ENCODE measurements at regions not wholly inside any gene's neighbourhood (a gene's known extent, or its start where the extent isn't known, plus 50 kb on each side); places are given as distances from the start of the nearest gene placed in this dataset.
"Not testable (repeated sequence)": the region's sequence is repeated elsewhere in the genome, so short reads cannot be mapped to it uniquely, and the experiment has no call there.

DNA sequence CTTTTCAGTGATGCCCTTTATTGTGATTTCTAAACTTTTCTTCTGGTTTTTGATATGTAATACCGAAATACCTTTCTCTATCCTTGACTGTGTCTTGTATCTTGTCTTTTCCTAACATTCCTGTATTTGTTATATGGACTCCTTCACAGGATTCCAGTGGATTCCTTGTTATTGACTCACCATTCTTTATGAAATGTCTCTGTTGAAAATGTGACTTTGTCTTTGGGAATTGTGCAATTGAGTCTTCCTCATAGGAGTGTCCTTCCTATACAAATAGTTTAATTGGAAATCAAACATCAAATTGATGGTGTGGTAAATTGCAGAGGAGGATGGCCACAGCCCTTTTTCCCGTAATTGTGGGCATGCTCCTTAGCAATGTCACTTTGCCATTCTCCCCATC, 296.6 kb upstream of the KITLG start:
- no peak overlapping the region for H3K27ac ChIP-seq (ENCODE audit: low read depth, low read length)
- H3K36me3 ChIP-seq (ENCODE audit: control insufficient read depth, insufficient read depth, low read length), result no peaks in the 10 kb centered on the region
- H3K4me3 ChIP-seq (ENCODE audit: low read depth, low read length), result no peak overlapping the region
- no peaks in the 10 kb centered on the region for H3K27me3 ChIP-seq (ENCODE audit: control insufficient read depth, insufficient read depth, low read length)
- no peaks in the 10 kb centered on the region for H3K9me3 ChIP-seq (ENCODE audit: control insufficient read depth, insufficient read depth, low read length)
- no peak overlapping the region for H3K9ac ChIP-seq (ENCODE audit: low read depth, low read length)
- 0 out of 2 replicates have a peak, but pooled peaks cover 2% of the 10 kb centered on the region for H3K4me1 ChIP-seq (ENCODE audit: control insufficient read depth, insufficient read depth, low read length)

GRCh38 chr12:88870000-88870737, 289.9 kb upstream of the KITLG start:
- Histone ChIP-seq H3K9ac (ENCODE audit: low read depth, low read length) (no peak overlapping the region), H3K4me1 (ENCODE audit: control insufficient read depth, insufficient read depth, low read length) (0 out of 2 replicates have a peak, but pooled peaks cover 2% of the 10 kb centered on the region), H3K36me3 (ENCODE audit: control insufficient read depth, insufficient read depth, low read length) (no peaks in the 10 kb centered on the region), H3K27me3 (ENCODE audit: control insufficient read depth, insufficient read depth, low read length) (no peaks in the 10 kb centered on the region), H3K9me3 (ENCODE audit: control insufficient read depth, insufficient read depth, low read length) (no peaks in the 10 kb centered on the region), H3K27ac (ENCODE audit: low read depth, low read length) (no peak overlapping the region), H3K4me3 (ENCODE audit: low read depth, low read length) (no peak overlapping the region)

GRCh38 chr12:88868050-88868449, 287.8 kb upstream of the KITLG start:
- no peak overlapping the region for H3K4me3 ChIP-seq (ENCODE audit: low read depth, low read length)
- no peaks in the 10 kb centered on the region for H3K36me3 ChIP-seq (ENCODE audit: control insufficient read depth, insufficient read depth, low read length)
- H3K9me3 ChIP-seq (ENCODE audit: control insufficient read depth, insufficient read depth, low read length), result no peaks in the 10 kb centered on the region
- no peak overlapping the region for H3K27ac ChIP-seq (ENCODE audit: low read depth, low read length)
- no peaks in the 10 kb centered on the region for H3K27me3 ChIP-seq (ENCODE audit: control insufficient read depth, insufficient read depth, low read length)
- peaks cover 9% of the 10 kb centered on the region for H3K4me1 ChIP-seq (ENCODE audit: control insufficient read depth, insufficient read depth, low read length)
- no peak overlapping the region for H3K9ac ChIP-seq (ENCODE audit: low read depth, low read length)

GRCh38 chr12:88867510-88867909, 287.2 kb upstream of the KITLG start:
- Histone ChIP-seq H3K27ac (ENCODE audit: low read depth, low read length) (no peak overlapping the region), H3K9me3 (ENCODE audit: control insufficient read depth, insufficient read depth, low read length) (no peaks in the 10 kb centered on the region), H3K4me1 (ENCODE audit: control insufficient read depth, insufficient read depth, low read length) (peaks cover 14% of the 10 kb centered on the region), H3K27me3 (ENCODE audit: control insufficient read depth, insufficient read depth, low read length) (no peaks in the 10 kb centered on the region), H3K36me3 (ENCODE audit: control insufficient read depth, insufficient read depth, low read length) (no peaks in the 10 kb centered on the region), H3K4me3 (ENCODE audit: low read depth, low read length) (no peak overlapping the region), H3K9ac (ENCODE audit: low read depth, low read length) (no peak overlapping the region)

DNA sequence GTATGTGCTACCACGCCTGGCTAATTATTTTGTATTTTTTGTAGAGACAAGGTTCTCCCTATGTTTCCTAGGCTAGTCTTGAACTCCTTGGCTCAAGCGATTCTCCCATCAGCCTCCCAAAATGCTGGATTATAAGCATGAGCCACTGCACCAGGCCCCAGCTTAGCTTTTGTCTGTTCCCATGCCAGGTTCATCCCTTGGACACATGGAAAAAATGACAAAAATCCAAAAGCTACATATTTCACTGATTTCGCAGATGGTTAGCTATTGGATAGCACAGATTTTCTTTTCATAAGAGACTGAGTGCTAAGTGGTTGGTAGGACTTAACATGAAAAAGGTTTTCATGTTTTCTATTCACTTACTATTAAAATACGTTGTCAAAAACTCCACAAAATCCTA, 286.6 kb upstream of the KITLG start:
- no peak overlapping the region for H3K27ac ChIP-seq (ENCODE audit: low read depth, low read length)
- H3K4me3 ChIP-seq (ENCODE audit: low read depth, low read length), result no peak overlapping the region
- H3K36me3 ChIP-seq (ENCODE audit: control insufficient read depth, insufficient read depth, low read length), result no peaks in the 10 kb centered on the region
- H3K9ac ChIP-seq (ENCODE audit: low read depth, low read length), result no peak overlapping the region
- no peaks in the 10 kb centered on the region for H3K9me3 ChIP-seq (ENCODE audit: control insufficient read depth, insufficient read depth, low read length)
- peaks cover 16% of the 10 kb centered on the region for H3K4me1 ChIP-seq (ENCODE audit: control insufficient read depth, insufficient read depth, low read length)
- H3K27me3 ChIP-seq (ENCODE audit: control insufficient read depth, insufficient read depth, low read length), result no peaks in the 10 kb centered on the region

DNA sequence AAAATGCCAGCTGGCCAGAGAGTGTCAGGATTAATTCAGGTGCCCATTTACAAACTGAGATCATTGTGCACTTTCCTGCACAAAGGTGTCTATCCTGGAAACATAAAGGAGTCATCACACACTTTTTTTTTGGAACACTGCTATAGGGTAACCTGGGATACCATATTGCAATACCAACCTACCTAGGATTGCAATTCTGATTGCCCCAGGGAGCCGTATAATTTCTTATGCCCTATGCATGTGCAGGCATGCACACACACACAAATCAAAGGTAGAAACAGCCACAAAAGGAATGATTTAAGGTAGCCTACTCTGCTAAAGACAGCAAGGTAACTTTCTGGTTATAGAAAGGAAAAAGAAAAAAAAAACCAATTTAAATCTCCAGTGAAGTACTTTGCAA, 285.3 kb upstream of the KITLG start:
- Histone ChIP-seq H3K4me3 (ENCODE audit: low read depth, low read length) (no peak overlapping the region), H3K9me3 (ENCODE audit: control insufficient read depth, insufficient read depth, low read length) (no peaks in the 10 kb centered on the region), H3K36me3 (ENCODE audit: control insufficient read depth, insufficient read depth, low read length) (no peaks in the 10 kb centered on the region), H3K27ac (ENCODE audit: low read depth, low read length) (no peak overlapping the region), H3K27me3 (ENCODE audit: control insufficient read depth, insufficient read depth, low read length) (no peaks in the 10 kb centered on the region), H3K4me1 (ENCODE audit: control insufficient read depth, insufficient read depth, low read length) (peaks cover 16% of the 10 kb centered on the region), H3K9ac (ENCODE audit: low read depth, low read length) (no peak overlapping the region)

DNA sequence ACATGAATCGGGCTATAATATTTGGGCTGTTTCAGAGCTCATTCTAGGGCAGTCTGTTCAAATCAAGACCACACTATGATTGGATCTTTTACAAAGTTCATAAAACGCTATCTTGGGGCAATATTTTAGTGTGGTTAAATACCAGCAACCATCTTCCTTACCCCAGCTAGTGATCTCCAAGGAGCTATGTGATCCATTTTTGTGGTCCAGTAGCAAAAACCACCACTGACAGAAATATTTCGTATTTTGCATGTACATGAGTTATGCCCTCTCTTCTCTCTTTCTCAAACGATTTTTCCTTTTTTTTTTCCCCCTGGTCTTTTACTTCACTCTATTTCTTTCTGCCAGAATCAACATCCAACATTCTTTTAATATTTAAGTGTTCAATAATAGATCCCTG, 280.6 kb upstream of the KITLG start:
- Histone ChIP-seq H3K9me3 (ENCODE audit: control insufficient read depth, insufficient read depth, low read length) (no peaks in the 10 kb centered on the region), H3K27ac (ENCODE audit: low read depth, low read length) (no peak overlapping the region), H3K36me3 (ENCODE audit: control insufficient read depth, insufficient read depth, low read length) (no peaks in the 10 kb centered on the region), H3K4me1 (ENCODE audit: control insufficient read depth, insufficient read depth, low read length) (peaks cover 16% of the 10 kb centered on the region), H3K4me3 (ENCODE audit: low read depth, low read length) (no peak overlapping the region), H3K9ac (ENCODE audit: low read depth, low read length) (no peak overlapping the region), H3K27me3 (ENCODE audit: control insufficient read depth, insufficient read depth, low read length) (no peaks in the 10 kb centered on the region)

DNA sequence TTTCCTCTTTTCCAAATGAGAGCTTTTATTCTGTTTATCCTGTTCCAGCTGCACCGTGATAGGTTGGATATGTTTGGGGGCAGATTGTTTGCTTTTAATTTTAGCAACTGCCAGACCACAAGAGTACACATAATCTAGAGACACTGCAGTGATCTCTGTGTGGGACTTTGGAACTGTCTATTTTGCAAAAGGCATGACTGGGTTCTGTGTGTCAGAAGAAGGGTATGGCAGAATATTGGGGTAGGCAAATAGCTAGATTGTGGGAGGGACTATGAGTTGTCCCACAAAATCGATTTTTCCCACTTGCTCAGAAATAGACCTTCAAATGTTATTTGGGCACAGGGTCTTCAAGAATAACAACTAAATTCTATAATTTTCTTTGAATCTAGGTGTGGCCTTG, 275.9 kb upstream of the KITLG start:
- Histone ChIP-seq H3K36me3 (ENCODE audit: control insufficient read depth, insufficient read depth, low read length) (no peaks in the 10 kb centered on the region), H3K9me3 (ENCODE audit: control insufficient read depth, insufficient read depth, low read length) (no peaks in the 10 kb centered on the region), H3K27ac (ENCODE audit: low read depth, low read length) (no peak overlapping the region), H3K9ac (ENCODE audit: low read depth, low read length) (no peak overlapping the region), H3K4me1 (ENCODE audit: control insufficient read depth, insufficient read depth, low read length) (no peaks in the 10 kb centered on the region), H3K4me3 (ENCODE audit: low read depth, low read length) (no peak overlapping the region), H3K27me3 (ENCODE audit: control insufficient read depth, insufficient read depth, low read length) (no peaks in the 10 kb centered on the region)

GRCh38 chr12:88855301-88855700, 275.0 kb upstream of the KITLG start:
- H3K27me3 ChIP-seq (ENCODE audit: control insufficient read depth, insufficient read depth, low read length), result no peaks in the 10 kb centered on the region
- no peaks in the 10 kb centered on the region for H3K36me3 ChIP-seq (ENCODE audit: control insufficient read depth, insufficient read depth, low read length)
- no peaks in the 10 kb centered on the region for H3K9me3 ChIP-seq (ENCODE audit: control insufficient read depth, insufficient read depth, low read length)
- no peak overlapping the region for H3K4me3 ChIP-seq (ENCODE audit: low read depth, low read length)
- no peak overlapping the region for H3K27ac ChIP-seq (ENCODE audit: low read depth, low read length)
- H3K4me1 ChIP-seq (ENCODE audit: control insufficient read depth, insufficient read depth, low read length), result no peaks in the 10 kb centered on the region
- no peak overlapping the region for H3K9ac ChIP-seq (ENCODE audit: low read depth, low read length)

- Histone ChIP-seq H3K9ac (ENCODE audit: low read depth, low read length) (no peak overlapping the region), H3K27me3 (ENCODE audit: control insufficient read depth, insufficient read depth, low read length) (no peaks in the 10 kb centered on the region), H3K27ac (ENCODE audit: low read depth, low read length) (no peak overlapping the region), H3K4me3 (ENCODE audit: low read depth, low read length) (no peak overlapping the region), H3K9me3 (ENCODE audit: control insufficient read depth, insufficient read depth, low read length) (no peaks in the 10 kb centered on the region), H3K36me3 (ENCODE audit: control insufficient read depth, insufficient read depth, low read length) (no peaks in the 10 kb centered on the region), H3K4me1 (ENCODE audit: control insufficient read depth, insufficient read depth, low read length) (no peaks in the 10 kb centered on the region)
Measured at GRCh38 chr12:88854260-88854659, 274.0 kb upstream of the KITLG start.

DNA sequence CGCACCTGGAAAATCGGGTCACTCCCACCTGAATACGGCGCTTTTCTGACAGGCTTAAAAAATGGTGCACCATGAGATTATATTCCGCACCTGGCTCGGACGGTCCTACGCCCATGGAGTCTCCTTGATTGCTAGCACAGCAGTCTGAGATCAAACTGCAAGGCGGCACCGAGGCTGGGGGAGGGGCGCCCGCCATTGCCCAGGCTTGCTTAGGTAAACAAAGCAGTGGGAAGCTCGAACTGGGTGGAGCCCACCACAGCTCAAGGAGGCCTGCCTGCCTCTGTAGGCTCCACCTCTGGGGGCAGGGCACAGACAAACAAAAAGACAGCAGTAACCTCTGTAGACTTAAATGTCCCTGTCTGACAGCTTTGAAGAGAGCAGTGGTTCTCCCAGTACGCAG, 267.0 kb upstream of the KITLG start:
- H3K27me3 ChIP-seq (ENCODE audit: control insufficient read depth, insufficient read depth, low read length); H3K9me3 ChIP-seq (ENCODE audit: control insufficient read depth, insufficient read depth, low read length); H3K9ac ChIP-seq (ENCODE audit: low read depth, low read length); H3K36me3 ChIP-seq (ENCODE audit: control insufficient read depth, insufficient read depth, low read length); H3K27ac ChIP-seq (ENCODE audit: low read depth, low read length); H3K4me1 ChIP-seq (ENCODE audit: control insufficient read depth, insufficient read depth, low read length); H3K4me3 ChIP-seq (ENCODE audit: low read depth, low read length): not testable (repeated sequence)
